ENCODE measurements at regions not wholly inside any gene's neighbourhood (a gene's known extent, or its start where the extent isn't known, plus 50 kb on each side); places are given as distances from the start of the nearest gene placed in this dataset.

DNA sequence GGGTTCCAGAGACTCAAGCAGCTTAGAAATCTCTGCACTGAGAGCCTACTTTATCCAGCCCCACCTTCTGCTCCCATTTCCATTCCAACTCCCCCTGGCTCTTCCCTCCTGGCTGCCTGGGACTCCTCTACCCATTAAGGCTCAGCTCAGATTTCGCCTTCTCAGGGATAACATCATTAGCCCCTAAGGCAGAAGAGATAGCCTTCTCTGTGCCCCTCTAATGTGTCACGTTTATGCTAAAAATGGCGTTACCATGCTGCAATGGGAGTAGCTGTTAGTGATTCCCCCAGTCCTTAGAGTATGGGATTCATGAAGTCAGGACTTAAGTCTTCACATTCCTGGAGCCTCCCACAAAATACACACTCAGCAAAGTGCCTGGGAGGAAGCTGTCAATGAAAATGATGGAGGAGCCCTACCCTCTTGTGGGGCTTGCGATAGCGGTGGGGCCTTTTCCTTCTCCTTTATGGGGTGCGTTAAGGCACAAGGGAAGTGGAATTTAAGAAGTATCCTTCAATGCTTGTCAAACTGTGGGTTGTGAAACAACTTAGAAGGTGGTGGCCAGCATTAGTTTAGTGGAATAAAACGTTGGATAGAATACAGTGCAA lies 144.7 kb upstream of the COPS8 start (continued):
- TF ChIP-seq CHD7 (IDR thresholded peaks at IDR 0.05; ENCODE audit: insufficient replicate concordance, low read length) (no peak), POLR2A (IDR thresholded peaks at IDR 0.05; ENCODE audit: control extremely low read depth in 1 of 2, low read depth in 2 of 2, low read length in 2 of 2) (no peak), EGR1 (IDR thresholded peaks at IDR 0.05; ENCODE audit: borderline replicate concordance, low read depth, low read length) (no peak), PHF8 (conservative IDR thresholded peaks at IDR 0.05; ENCODE audit: low read depth, low read length) (no peak), NANOG (IDR thresholded peaks at IDR 0.05; ENCODE audit: insufficient read depth, low read depth, low read length, poor library complexity, severe bottlenecking) (no peak), ZNF274 (IDR thresholded peaks at IDR 0.05; ENCODE audit: borderline replicate concordance, extremely low read depth, low read length) (no peak), ASH2L (IDR thresholded peaks at IDR 0.05; ENCODE audit: low read length) (no peak), KDM4A (IDR thresholded peaks at IDR 0.05; ENCODE audit: low read depth, low read length, severe bottlenecking) (no peak), MAX (IDR thresholded peaks at IDR 0.05) (no peak), FOSL1 (IDR thresholded peaks at IDR 0.05; ENCODE audit: insufficient read depth, low read depth, low read length) (no peak)

Measured in H1 (cell line).